Vagina (tissue), 2 donors: ENCODE measurements at regions not wholly inside any gene's neighbourhood (a gene's known extent, or its start where the extent isn't known, plus 50 kb on each side); places are given as distances from the start of the nearest gene placed in this dataset.

Experiments used
- DNase-seq, 2 donors: peaks; one replicate each; pipeline ENCODE4 v3.0.0-alpha.2; 2017; ENCODE audit errors: extremely low spot score in 2 of 2
- H3K27ac ChIP-seq: fragments of 200-600 bp; sonication (generic); one replicate; pipeline ENCODE4 v1.5.1; 2019
- H3K27me3 ChIP-seq: fragments of 200-600 bp; sonication (generic); one replicate; pipeline ENCODE4 v1.5.1; 2019
- H3K36me3 ChIP-seq, 2 donors: fragments of 200-600 bp; sonication (generic); one replicate each; pipeline ENCODE4 v1.5.1; 2017 to 2019
- H3K4me1 ChIP-seq: fragments of 200-600 bp; sonication (generic); one replicate; pipeline ENCODE4 v1.5.1; 2019
- H3K4me3 ChIP-seq, 2 donors: fragments of 200-600 bp; sonication (generic); 1 replicate in 1 of 2; 2 replicates in 1 of 2; pipeline ENCODE4 v1.5.1; 2016 to 2019
- H3K9me3 ChIP-seq: fragments of 200-600 bp; sonication (generic); one replicate; pipeline ENCODE4 v1.5.1; 2019
- POLR2A ChIP-seq, 2 donors: fragments of 450-650 bp; IDR thresholded peaks; one replicate each; pipeline ENCODE4 v1.6.1; 2017; ENCODE audit warnings: antibody characterized with exemption in 2 of 2, mild to moderate bottlenecking in 2 of 2, moderate library complexity in 2 of 2
- POLR2AphosphoS5 ChIP-seq, 2 donors: sonication (generic); formaldehyde crosslinking; IDR thresholded peaks; one replicate each; pipeline ENCODE4 v1.9.0; 2017; ENCODE audit warnings: antibody characterized with exemption in 2 of 2, mild to moderate bottlenecking in 2 of 2, low read depth in 1 of 2; ENCODE audit not compliant: insufficient read depth in 1 of 2
- intact Hi-C: fragments of 100-400 bp; cut with DNase I; formaldehyde crosslinking; loops from one replicate; pipeline ENCODE4 v1.15.1; 2023
- TF ChIP-seq, protein P1 (sequence below), 3 experiments: fragments of 450-650 bp in 2 of 3; fragments of 200-600 bp in 1 of 3; sonication (generic) in 1 of 3; IDR thresholded peaks; one replicate each; pipeline ENCODE4 v1.5.1; 2017 to 2019; ENCODE audit warnings: antibody characterized with exemption in 3 of 3, mild to moderate bottlenecking in 2 of 3, moderate library complexity in 2 of 3

DNA sequence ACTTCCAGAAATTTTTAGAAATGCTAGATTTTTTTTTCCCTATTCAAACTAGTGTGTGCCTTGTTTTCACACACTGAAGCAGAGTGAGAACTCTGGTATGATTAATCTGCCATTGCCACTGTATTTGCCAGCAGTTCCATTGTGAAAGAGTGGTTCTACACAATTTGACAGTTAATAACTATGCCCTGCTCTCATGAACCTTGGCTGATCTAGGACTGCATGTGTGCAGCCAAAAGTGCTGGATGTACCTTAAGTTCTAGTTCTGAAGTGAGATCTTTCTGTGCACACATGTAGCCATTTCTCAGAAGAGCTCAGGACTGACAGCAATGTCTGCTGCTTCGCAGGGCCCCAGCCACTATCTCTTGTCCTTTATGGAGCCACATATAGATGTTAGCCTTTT lies 328.2 kb upstream of the SPRY2 start:
- H3K4me3 ChIP-seq = no peak overlapping the region
- H3K27me3 ChIP-seq = no peaks in the 10 kb centered on the region
- intact Hi-C loops = no loop called here
- DNase-seq = no peak
- no peaks in the 10 kb centered on the region for H3K4me1 ChIP-seq
- TF ChIP-seq POLR2A (IDR thresholded peaks at IDR 0.05) = no peak
- TF ChIP-seq POLR2AphosphoS5 (IDR thresholded peaks at IDR 0.05; ENCODE audit: insufficient read depth in 1 of 2, low read depth in 1 of 2) = no peak
- TF ChIP-seq, protein P1, sequence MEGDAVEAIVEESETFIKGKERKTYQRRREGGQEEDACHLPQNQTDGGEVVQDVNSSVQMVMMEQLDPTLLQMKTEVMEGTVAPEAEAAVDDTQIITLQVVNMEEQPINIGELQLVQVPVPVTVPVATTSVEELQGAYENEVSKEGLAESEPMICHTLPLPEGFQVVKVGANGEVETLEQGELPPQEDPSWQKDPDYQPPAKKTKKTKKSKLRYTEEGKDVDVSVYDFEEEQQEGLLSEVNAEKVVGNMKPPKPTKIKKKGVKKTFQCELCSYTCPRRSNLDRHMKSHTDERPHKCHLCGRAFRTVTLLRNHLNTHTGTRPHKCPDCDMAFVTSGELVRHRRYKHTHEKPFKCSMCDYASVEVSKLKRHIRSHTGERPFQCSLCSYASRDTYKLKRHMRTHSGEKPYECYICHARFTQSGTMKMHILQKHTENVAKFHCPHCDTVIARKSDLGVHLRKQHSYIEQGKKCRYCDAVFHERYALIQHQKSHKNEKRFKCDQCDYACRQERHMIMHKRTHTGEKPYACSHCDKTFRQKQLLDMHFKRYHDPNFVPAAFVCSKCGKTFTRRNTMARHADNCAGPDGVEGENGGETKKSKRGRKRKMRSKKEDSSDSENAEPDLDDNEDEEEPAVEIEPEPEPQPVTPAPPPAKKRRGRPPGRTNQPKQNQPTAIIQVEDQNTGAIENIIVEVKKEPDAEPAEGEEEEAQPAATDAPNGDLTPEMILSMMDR (IDR thresholded peaks at IDR 0.05) = no peak
- no peaks in the 10 kb centered on the region for H3K9me3 ChIP-seq
- no peak overlapping the region for H3K27ac ChIP-seq
- H3K36me3 ChIP-seq = no peaks in the 10 kb centered on the region

DNA sequence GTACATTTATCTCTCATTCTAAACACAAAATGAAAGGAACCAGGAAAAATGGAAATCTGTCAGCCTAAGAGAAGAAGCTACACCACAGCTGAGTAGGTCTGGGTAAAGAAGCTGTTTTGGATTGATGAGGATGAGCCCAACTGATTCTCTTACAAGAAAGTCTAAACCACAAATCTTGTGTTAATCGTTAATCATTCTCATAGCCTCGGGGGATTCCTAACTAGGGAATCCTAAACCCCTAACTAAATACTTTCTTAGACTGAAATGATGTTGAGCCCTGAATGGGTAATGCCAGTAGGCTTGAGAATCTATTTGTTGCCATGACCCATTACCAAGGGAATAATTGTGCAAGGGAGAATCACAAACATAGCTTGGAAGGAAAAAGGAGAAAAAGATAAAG lies 327.5 kb upstream of the SPRY2 start:
- intact Hi-C loops = no loop called here
- Histone ChIP-seq H3K36me3 (no peaks in the 10 kb centered on the region), H3K4me1 (no peaks in the 10 kb centered on the region), H3K27ac (no peak overlapping the region), H3K9me3 (no peaks in the 10 kb centered on the region), H3K4me3 (no peak overlapping the region), H3K27me3 (no peaks in the 10 kb centered on the region)
- no peak for DNase-seq
- TF ChIP-seq, protein P1 (IDR thresholded peaks at IDR 0.05) = no peak
- TF ChIP-seq POLR2AphosphoS5 (IDR thresholded peaks at IDR 0.05; ENCODE audit: insufficient read depth in 1 of 2, low read depth in 1 of 2) = no peak
- no peak for TF ChIP-seq POLR2A (IDR thresholded peaks at IDR 0.05)

DNA sequence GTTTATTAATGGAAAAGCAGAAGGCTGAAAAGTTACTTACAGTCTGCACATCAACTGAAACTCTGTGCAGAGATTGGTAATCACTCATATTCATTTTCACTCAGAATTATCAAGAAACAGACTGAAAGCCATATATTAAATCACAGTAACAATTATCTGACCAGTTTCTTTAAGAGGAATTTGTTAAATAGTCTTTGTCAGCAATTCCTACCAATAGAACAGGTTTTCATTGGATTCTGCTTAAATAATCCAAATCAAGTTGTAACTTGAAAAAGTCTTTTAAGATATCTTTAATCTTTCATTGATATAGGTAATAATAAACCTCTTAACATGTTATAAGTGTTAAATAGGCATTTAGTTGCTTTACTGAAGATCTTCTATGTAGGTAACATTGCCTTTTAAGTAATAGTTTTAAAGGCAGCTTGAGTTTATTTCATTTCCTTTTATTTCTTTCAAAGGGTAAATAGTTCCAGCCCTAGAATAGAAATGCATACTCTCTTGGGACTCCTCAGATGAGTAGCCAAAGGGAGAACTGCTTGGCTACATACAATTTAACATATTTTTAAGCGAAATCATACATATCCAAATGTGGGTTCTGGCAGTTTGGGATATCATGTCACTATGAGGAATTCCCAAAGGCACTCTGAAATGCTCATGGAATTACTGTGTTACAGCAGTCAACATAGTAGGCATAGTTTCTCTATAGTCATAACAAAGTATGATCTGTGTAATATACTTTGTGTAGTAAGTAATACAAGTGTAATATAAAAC lies 326.0 kb upstream of the SPRY2 start:
- intact Hi-C loops = no loop called here
- TF ChIP-seq POLR2AphosphoS5 (IDR thresholded peaks at IDR 0.05; ENCODE audit: insufficient read depth in 1 of 2, low read depth in 1 of 2) (no peak), POLR2A (IDR thresholded peaks at IDR 0.05) (no peak)
- TF ChIP-seq, protein P1 (IDR thresholded peaks at IDR 0.05) = no peak
- no peaks in the 10 kb centered on the region for H3K27me3 ChIP-seq

DNA sequence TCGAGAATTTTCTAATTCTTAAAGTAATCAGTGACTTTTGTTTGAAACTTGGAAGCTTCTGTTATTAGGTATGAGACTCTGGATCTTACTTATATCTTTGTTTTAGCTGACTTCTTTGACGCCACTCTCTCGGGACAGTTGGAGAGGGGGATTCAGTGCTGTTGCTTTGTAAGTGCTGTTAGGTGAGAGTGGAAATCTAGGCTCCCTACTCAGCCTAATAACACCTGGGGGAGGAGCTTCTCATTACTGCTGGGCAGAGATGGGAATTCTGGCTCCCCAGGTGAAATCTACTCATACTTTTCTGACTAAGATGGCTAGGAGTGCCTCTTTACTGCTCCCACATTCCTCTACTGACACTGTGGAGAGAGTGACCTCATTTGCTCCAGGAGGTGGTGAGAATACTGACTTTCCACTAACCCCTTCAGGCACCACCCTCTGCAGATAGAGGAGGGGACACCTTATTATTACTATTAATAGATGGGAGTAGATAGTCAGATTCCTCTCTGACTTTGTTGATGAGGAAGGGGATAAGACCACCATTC lies 324.9 kb upstream of the SPRY2 start:
- Histone ChIP-seq H3K4me1 (no peaks in the 10 kb centered on the region), H3K4me3 (no peak overlapping the region), H3K9me3 (no peaks in the 10 kb centered on the region), H3K27me3 (no peaks in the 10 kb centered on the region), H3K27ac (no peak overlapping the region), H3K36me3 (no peaks in the 10 kb centered on the region)
- no peak for DNase-seq
- intact Hi-C loops = no loop called here
- TF ChIP-seq POLR2AphosphoS5 (IDR thresholded peaks at IDR 0.05; ENCODE audit: insufficient read depth in 1 of 2, low read depth in 1 of 2) (no peak), POLR2A (IDR thresholded peaks at IDR 0.05) (no peak)
- TF ChIP-seq, protein P1 (IDR thresholded peaks at IDR 0.05) = no peak

More for the DNA sequence above, 326.0 kb upstream of the SPRY2 start:
- Histone ChIP-seq H3K4me3 (no peak overlapping the region), H3K36me3 (no peaks in the 10 kb centered on the region), H3K4me1 (no peaks in the 10 kb centered on the region), H3K9me3 (no peaks in the 10 kb centered on the region), H3K27ac (no peak overlapping the region)
- no peak for DNase-seq

DNA sequence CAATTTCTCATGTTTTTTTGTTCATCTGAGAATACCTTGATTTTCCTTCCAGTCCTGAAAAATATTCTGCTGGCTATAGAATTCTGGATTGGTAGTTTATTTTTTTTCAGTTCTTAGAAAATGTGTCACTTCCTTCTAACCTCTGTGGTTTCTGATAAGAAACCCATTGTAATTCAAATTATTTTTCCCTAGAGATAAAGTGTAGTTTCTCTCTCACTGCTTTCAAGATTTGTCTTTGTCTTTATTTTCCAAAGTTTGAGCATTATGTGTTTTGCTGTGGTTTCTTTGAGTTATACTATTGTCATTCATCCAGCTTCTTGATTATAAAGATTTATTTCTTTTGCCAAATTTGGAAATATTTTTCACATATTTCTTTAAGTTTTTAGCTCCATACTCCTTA lies 324.0 kb upstream of the SPRY2 start:
- H3K27ac ChIP-seq = no peak overlapping the region
- H3K36me3 ChIP-seq = no peaks in the 10 kb centered on the region
- H3K9me3 ChIP-seq = no peaks in the 10 kb centered on the region
- no peak overlapping the region for H3K4me3 ChIP-seq
- intact Hi-C loops = no loop called here
- H3K27me3 ChIP-seq = no peaks in the 10 kb centered on the region
- H3K4me1 ChIP-seq = no peaks in the 10 kb centered on the region
- TF ChIP-seq, protein P1 (IDR thresholded peaks at IDR 0.05) = no peak
- TF ChIP-seq POLR2AphosphoS5 (IDR thresholded peaks at IDR 0.05; ENCODE audit: insufficient read depth in 1 of 2, low read depth in 1 of 2) = no peak
- no peak for TF ChIP-seq POLR2A (IDR thresholded peaks at IDR 0.05)
- no peak for DNase-seq
